ENCODE measurements at regions not wholly inside any gene's neighbourhood (a gene's known extent, or its start where the extent isn't known, plus 50 kb on each side); places are given as distances from the start of the nearest gene placed in this dataset.

- DNase-seq (ENCODE audit: low spot score): no peak
- ATAC-seq: no peak
- intact Hi-C loops (cut with DNase I): no loop called here
These were observed 212.0 kb upstream of the RAB6C start for GRCh38 chr2:129767346-129768035.

- intact Hi-C loops (cut with DNase I): no loop called here
- ATAC-seq: no peak
- DNase-seq (ENCODE audit: low spot score): no peak
These were observed 211.5 kb upstream of the RAB6C start for GRCh38 chr2:129768036-129768386.

GRCh38 chr2:129768485-129769184 lies 210.8 kb upstream of the RAB6C start:
- intact Hi-C loops (cut with DNase I): no loop called here
- ATAC-seq: no peak
- DNase-seq (ENCODE audit: low spot score): no peak

GRCh38 chr2:129769185-129769991 lies 210.1 kb upstream of the RAB6C start:
- ATAC-seq: no peak
- no peak for DNase-seq (ENCODE audit: low spot score)
- intact Hi-C loops (cut with DNase I): no loop called here

- intact Hi-C loops (cut with DNase I): no loop called here
- no peak for ATAC-seq
- no peak for DNase-seq (ENCODE audit: low spot score)
These were observed 207.9 kb upstream of the RAB6C start for GRCh38 chr2:129771418-129772189.

- ATAC-seq (no peak), DNase-seq (ENCODE audit: low spot score) (no peak)
- intact Hi-C loops (cut with DNase I): no loop called here
These were observed 207.3 kb upstream of the RAB6C start for GRCh38 chr2:129772190-129772579.

GRCh38 chr2:129775952-129776653 lies 203.4 kb upstream of the RAB6C start:
- intact Hi-C loops (cut with DNase I): no loop called here
- no peak for DNase-seq (ENCODE audit: low spot score)
- ATAC-seq: no peak

GRCh38 chr2:129777146-129777545 lies 202.3 kb upstream of the RAB6C start:
- intact Hi-C loops (cut with DNase I): no loop called here
- ATAC-seq (no peak), DNase-seq (ENCODE audit: low spot score) (no peak)

GRCh38 chr2:129777762-129778583 lies 201.5 kb upstream of the RAB6C start:
- ATAC-seq (no peak), DNase-seq (ENCODE audit: low spot score) (no peak)
- intact Hi-C loops (cut with DNase I): no loop called here

GRCh38 chr2:129778584-129778877 lies 200.9 kb upstream of the RAB6C start:
- no peak for ATAC-seq
- no peak for DNase-seq (ENCODE audit: low spot score)
- intact Hi-C loops (cut with DNase I): no loop called here

- no peak for ATAC-seq
- DNase-seq (ENCODE audit: low spot score): no peak
These were observed 199.7 kb upstream of the RAB6C start for GRCh38 chr2:129779783-129780182.

GRCh38 chr2:129780316-129781270 lies 198.9 kb upstream of the RAB6C start:
- intact Hi-C loops (cut with DNase I): no loop called here
- ATAC-seq (no peak), DNase-seq (ENCODE audit: low spot score) (no peak)

More at GRCh38 chr2:129779783-129780182, 199.7 kb upstream of the RAB6C start:
- intact Hi-C loops (cut with DNase I): no loop called here

GRCh38 chr2:129781749-129782632 lies 197.5 kb upstream of the RAB6C start:
- ATAC-seq (peak; percentile 15), DNase-seq (ENCODE audit: low spot score) (no peak)
- intact Hi-C loops (cut with DNase I): no loop called here

- no peak for DNase-seq (ENCODE audit: low spot score)
- intact Hi-C loops (cut with DNase I): no loop called here
- ATAC-seq: no peak
These were observed 196.9 kb upstream of the RAB6C start for GRCh38 chr2:129782633-129782990.

- no peak for ATAC-seq
- DNase-seq (ENCODE audit: low spot score): no peak
- intact Hi-C loops (cut with DNase I): no loop called here
These were observed 195.0 kb upstream of the RAB6C start for GRCh38 chr2:129784486-129784885.

- no peak for ATAC-seq
- intact Hi-C loops (cut with DNase I): no loop called here
These were observed 187.8 kb upstream of the RAB6C start for GRCh38 chr2:129791712-129792111.

More at GRCh38 chr2:129791712-129792111, 187.8 kb upstream of the RAB6C start:
- no peak for DNase-seq (ENCODE audit: low spot score)

Data from sciatic nerve (tissue), 2 donors.